B cell (primary cell): ENCODE measurements at regions not wholly inside any gene's neighbourhood (a gene's known extent, or its start where the extent isn't known, plus 50 kb on each side); places are given as distances from the start of the nearest gene placed in this dataset.

ENCODE experiments used
- ATAC-seq: fragments of 200-7000 bp; cut with Tn5 transposase; one replicate; pipeline ENCODE4 v1.10.0; 2021; ENCODE audit warnings: low read depth, mild to moderate bottlenecking, moderate number of reproducible peaks, moderate library complexity
- CTCF ChIA-PET: fragments of 350-600 bp; sonication (Branson Sonifier 250); formaldehyde crosslinking; loops from one replicate; lab custom pipeline; 2021; ENCODE audit warnings: antibody characterized with exemption, inconsistent platforms; lab: Charles Lee
- POLR2A ChIA-PET: fragments of 350-600 bp; sonication (Branson Sonifier 250); formaldehyde crosslinking; loops from one replicate; lab custom pipeline; 2021; ENCODE audit warnings: antibody characterized with exemption; lab: Charles Lee
- DNase-seq: peaks from one replicate; pipeline ENCODE4 v3.0.0; 2013
- H2AFZ ChIP-seq: 2 replicates; pipeline ENCODE4 v1.6.1; 2012; ENCODE audit warnings: mild to moderate bottlenecking, low read depth, low read length; ENCODE audit not compliant: insufficient read depth, poor library complexity, severe bottlenecking
- H3K27ac ChIP-seq, 2 donors: 1 replicate in 1 of 2; 2 replicates in 1 of 2; pipeline ENCODE4 v1.5.1; 2012 to 2013; ENCODE audit warnings: low read length in 2 of 2, mild to moderate bottlenecking in 2 of 2, moderate library complexity in 1 of 2
- H3K27me3 ChIP-seq, 4 experiments: fragments of 200-600 bp in 1 of 4; sonication (generic) in 1 of 4; replicated peaks in 1 of 4; 1 replicate in 2 of 4; 2 replicates in 2 of 4; pipeline versions ENCODE4 v1.6.1 to v1.7.0; 2013 to 2016; ENCODE audit warnings: low read length in 3 of 4, mild to moderate bottlenecking in 2 of 4, mixed read lengths in 1 of 4, moderate library complexity in 1 of 4; ENCODE audit not compliant: insufficient read depth in 4 of 4, control insufficient read depth in 3 of 4; ENCODE audit errors: control extremely low read depth in 1 of 4
- H3K36me3 ChIP-seq, 2 experiments: replicated peaks in 1 of 2; 1 replicate in 1 of 2; 2 replicates in 1 of 2; pipeline versions ENCODE4 v1.6.1 to v1.7.1; 2013; ENCODE audit warnings: low read length in 1 of 2; ENCODE audit not compliant: insufficient read depth in 2 of 2, control insufficient read depth in 1 of 2; ENCODE audit errors: control extremely low read depth in 1 of 2, extremely low read depth in 1 of 2
- H3K4me1 ChIP-seq, 2 donors: fragments of 200-600 bp in 1 of 2; sonication (generic) in 1 of 2; 1 replicate in 1 of 2; 2 replicates in 1 of 2; pipeline versions ENCODE4 v1.5.1 to v1.6.1; 2013 to 2017; ENCODE audit warnings: low read length in 2 of 2; ENCODE audit not compliant: control insufficient read depth in 2 of 2, insufficient read depth in 2 of 2
- H3K4me2 ChIP-seq: replicated peaks from 2 replicates; pipeline ENCODE3; 2012; ENCODE audit warnings: mild to moderate bottlenecking, low read depth, low read length; ENCODE audit not compliant: poor library complexity, severe bottlenecking
- H3K4me3 ChIP-seq, 5 experiments: fragments of 200-600 bp in 1 of 5; sonication (generic) in 1 of 5; 1 replicate in 3 of 5; 2 replicates in 2 of 5; pipeline versions ENCODE4 v1.5.1 to v1.7.0; 2011 to 2016; ENCODE audit warnings: low read length in 4 of 5, mild to moderate bottlenecking in 4 of 5, low read depth in 2 of 5, control low read depth in 1 of 5, moderate library complexity in 1 of 5; ENCODE audit not compliant: insufficient read depth in 1 of 5; ENCODE audit errors: control extremely low read depth in 1 of 5, extremely low read depth in 1 of 5
- H3K79me2 ChIP-seq: fragments of 200-600 bp; sonication (generic); one replicate; pipeline ENCODE4 v1.6.0; 2016; ENCODE audit warnings: low read length; ENCODE audit not compliant: control insufficient read depth, insufficient read depth
- H3K9ac ChIP-seq: fragments of 200-600 bp; sonication (generic); 2 replicates; pipeline ENCODE4 v1.6.1; 2017; ENCODE audit warnings: mild to moderate bottlenecking, low read length, moderate library complexity
- H3K9me3 ChIP-seq, 3 donors: one replicate each; pipeline versions ENCODE4 v1.6.1 to v1.7.1; 2013; ENCODE audit warnings: low read length in 2 of 3; ENCODE audit not compliant: control insufficient read depth in 2 of 3, insufficient read depth in 1 of 3; ENCODE audit errors: control extremely low read depth in 1 of 3
- H4K20me1 ChIP-seq: 2 replicates; pipeline ENCODE4 v1.6.0; 2012; ENCODE audit warnings: mild to moderate bottlenecking, low read length; ENCODE audit not compliant: insufficient read depth, control insufficient read depth, poor library complexity, severe bottlenecking
- H3K27ac Mint-ChIP-seq: one replicate; pipeline ENCODE4 v1.8.0; 2021; ENCODE audit warnings: mixed read lengths
- H3K27me3 Mint-ChIP-seq: one replicate; pipeline ENCODE4 v1.8.0; 2021; ENCODE audit warnings: mixed read lengths
- H3K4me1 Mint-ChIP-seq: one replicate; pipeline ENCODE4 v1.8.0; 2021; ENCODE audit warnings: mixed read lengths
- H3K4me3 Mint-ChIP-seq: one replicate; pipeline ENCODE4 v1.8.0; 2021; ENCODE audit warnings: mixed read lengths
- H3K9me3 Mint-ChIP-seq: one replicate; pipeline ENCODE4 v1.8.0; 2022; ENCODE audit warnings: mixed read lengths; ENCODE audit not compliant: insufficient read depth
- EZH2 ChIP-seq: IDR thresholded peaks from 2 replicates; pipeline ENCODE4 v1.6.1; 2012; ENCODE audit warnings: borderline replicate concordance, low read depth, mild to moderate bottlenecking, moderate library complexity, low read length; ENCODE audit not compliant: insufficient read depth, poor library complexity, severe bottlenecking
- WGBS: methylation state at CpG from one replicate; pipeline ENCODE4 v1.1.5; 2013; ENCODE audit warnings: missing lambda C conversion rate; ENCODE audit not compliant: insufficient coverage; 5-methylcytosine and 5-hydroxymethylcytosine counted together
- intact Hi-C: fragments of 100-400 bp; cut with micrococcal nuclease; formaldehyde crosslinking; loops from one replicate; pipeline ENCODE4 v1.10.0; 2022
- TF ChIP-seq, protein P1 (sequence below): fragments of 200-600 bp; IDR thresholded peaks from one replicate; pipeline ENCODE4 v1.8.0; 2022; ENCODE audit warnings: antibody characterized with exemption, mild to moderate bottlenecking

GRCh38 chr4:65868096-65868824, 198.0 kb upstream of the EPHA5 start:
- no peak for DNase-seq
- Mint-ChIP-seq H3K27ac (no peak overlapping the region), H3K9me3 (peaks cover 4% of the 10 kb centered on the region), H3K4me3 (no peak overlapping the region), H3K4me1 (no peaks in the 10 kb centered on the region), H3K27me3 (no peaks in the 10 kb centered on the region)
- CTCF ChIA-PET: no interaction called here
- no peak overlapping the region for H2AFZ ChIP-seq
- 91% methylated on average over 3 of the region's 4 CpGs for WGBS
- no peaks in the 10 kb centered on the region for H3K4me1 ChIP-seq
- no peaks in the 10 kb centered on the region for H3K36me3 ChIP-seq
- no peak for ATAC-seq
- no peak overlapping the region for H3K27ac ChIP-seq
- intact Hi-C loops: no loop called here
- POLR2A ChIA-PET: no interaction called here
- H3K4me3 ChIP-seq: no peak overlapping the region
- TF ChIP-seq EZH2: no peak
- TF ChIP-seq, protein P1, sequence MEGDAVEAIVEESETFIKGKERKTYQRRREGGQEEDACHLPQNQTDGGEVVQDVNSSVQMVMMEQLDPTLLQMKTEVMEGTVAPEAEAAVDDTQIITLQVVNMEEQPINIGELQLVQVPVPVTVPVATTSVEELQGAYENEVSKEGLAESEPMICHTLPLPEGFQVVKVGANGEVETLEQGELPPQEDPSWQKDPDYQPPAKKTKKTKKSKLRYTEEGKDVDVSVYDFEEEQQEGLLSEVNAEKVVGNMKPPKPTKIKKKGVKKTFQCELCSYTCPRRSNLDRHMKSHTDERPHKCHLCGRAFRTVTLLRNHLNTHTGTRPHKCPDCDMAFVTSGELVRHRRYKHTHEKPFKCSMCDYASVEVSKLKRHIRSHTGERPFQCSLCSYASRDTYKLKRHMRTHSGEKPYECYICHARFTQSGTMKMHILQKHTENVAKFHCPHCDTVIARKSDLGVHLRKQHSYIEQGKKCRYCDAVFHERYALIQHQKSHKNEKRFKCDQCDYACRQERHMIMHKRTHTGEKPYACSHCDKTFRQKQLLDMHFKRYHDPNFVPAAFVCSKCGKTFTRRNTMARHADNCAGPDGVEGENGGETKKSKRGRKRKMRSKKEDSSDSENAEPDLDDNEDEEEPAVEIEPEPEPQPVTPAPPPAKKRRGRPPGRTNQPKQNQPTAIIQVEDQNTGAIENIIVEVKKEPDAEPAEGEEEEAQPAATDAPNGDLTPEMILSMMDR: no peak
- no peaks in the 10 kb centered on the region for H3K27me3 ChIP-seq
- H3K9me3 ChIP-seq: no peaks in the 10 kb centered on the region
- no peaks in the 10 kb centered on the region for H3K79me2 ChIP-seq
- no peaks in the 10 kb centered on the region for H4K20me1 ChIP-seq
- no peak overlapping the region for H3K9ac ChIP-seq
- H3K4me2 ChIP-seq: no peak overlapping the region

GRCh38 chr4:65865489-65865888, 195.2 kb upstream of the EPHA5 start:
- ChIA-PET CTCF (no interaction called here), POLR2A (no interaction called here)
- Histone ChIP-seq H3K79me2 (no peaks in the 10 kb centered on the region), H3K27ac (no peak overlapping the region), H4K20me1 (no peaks in the 10 kb centered on the region), H3K4me1 (no peaks in the 10 kb centered on the region), H3K36me3 (no peaks in the 10 kb centered on the region), H3K9ac (no peak overlapping the region), H2AFZ (no peak overlapping the region), H3K4me3 (no peak overlapping the region), H3K4me2 (no peak overlapping the region), H3K27me3 (no peaks in the 10 kb centered on the region), H3K9me3 (no peaks in the 10 kb centered on the region)
- H3K4me3 Mint-ChIP-seq: no peak overlapping the region
- TF ChIP-seq, protein P1: no peak
- no peak for TF ChIP-seq EZH2
- DNase-seq: no peak
- no peaks in the 10 kb centered on the region for H3K4me1 Mint-ChIP-seq
- no peaks in the 10 kb centered on the region for H3K27me3 Mint-ChIP-seq
- WGBS: 73% methylated on average over 2 of the region's 4 CpGs
- H3K27ac Mint-ChIP-seq: no peak overlapping the region
- peaks cover 4% of the 10 kb centered on the region for H3K9me3 Mint-ChIP-seq
- intact Hi-C loops: no loop called here
- ATAC-seq: no peak
